ENCODE measurements at regions not wholly inside any gene's neighbourhood (a gene's known extent, or its start where the extent isn't known, plus 50 kb on each side); places are given as distances from the start of the nearest gene placed in this dataset.

- TF ChIP-seq CTCF (IDR thresholded peaks at IDR 0.05; ENCODE audit: poor library complexity) (no peak), EZH2phosphoT487 (IDR thresholded peaks at IDR 0.05; ENCODE audit: low read depth, severe bottlenecking, unreplicated experiment) (no peak), EZH2 (IDR thresholded peaks at IDR 0.05; ENCODE audit: borderline replicate concordance) (no peak)
Observed at GRCh38 chr3:73321286-73321999, 260.0 kb downstream of the EBLN2 start.
